Activated CD4-positive, alpha-beta memory T cell treated with anti-CD3 and anti-CD28 coated beads, Interleukin-2, amount 10 ng/mL, durations not matched to agents 7 days and 5 days (primary cell): ENCODE measurements at regions not wholly inside any gene's neighbourhood (a gene's known extent, or its start where the extent isn't known, plus 50 kb on each side); places are given as distances from the start of the nearest gene placed in this dataset.

Experiments
- CTCF ChIA-PET: fragments of 350-600 bp; sonication (Branson Sonifier 250); formaldehyde crosslinking; loops from one replicate; lab custom pipeline; 2021; ENCODE audit warnings: antibody characterized with exemption, inconsistent platforms; lab: Charles Lee
- POLR2A ChIA-PET: fragments of 350-600 bp; sonication (Branson Sonifier 250); formaldehyde crosslinking; loops from one replicate; lab custom pipeline; 2021; ENCODE audit warnings: antibody characterized with exemption; lab: Charles Lee
- DNase-seq: peaks from one replicate; pipeline ENCODE4 v3.0.0-alpha.2; 2020
- H3K27ac Mint-ChIP-seq: one replicate; pipeline ENCODE4 v1.8.0; 2021; ENCODE audit warnings: mild to moderate bottlenecking, mixed read lengths
- H3K27me3 Mint-ChIP-seq: one replicate; pipeline ENCODE4 v1.8.0; 2021; ENCODE audit warnings: mixed read lengths
- H3K36me3 Mint-ChIP-seq: one replicate; pipeline ENCODE4 v1.8.0; 2021; ENCODE audit warnings: low read depth, mixed read lengths
- H3K4me1 Mint-ChIP-seq: one replicate; pipeline ENCODE4 v1.8.0; 2021; ENCODE audit warnings: mixed read lengths
- H3K4me3 Mint-ChIP-seq: one replicate; pipeline ENCODE4 v1.8.0; 2021; ENCODE audit warnings: mild to moderate bottlenecking, mixed read lengths
- H3K9me3 Mint-ChIP-seq: one replicate; pipeline ENCODE4 v1.8.0; 2021; ENCODE audit warnings: mixed read lengths

- H3K27ac Mint-ChIP-seq = no peak overlapping the region
- no peaks in the 10 kb centered on the region for H3K27me3 Mint-ChIP-seq
- CTCF ChIA-PET = no interaction called here
- H3K9me3 Mint-ChIP-seq = peaks cover 2% of the 10 kb centered on the region
- H3K36me3 Mint-ChIP-seq = no peaks in the 10 kb centered on the region
- H3K4me3 Mint-ChIP-seq = no peak overlapping the region
- H3K4me1 Mint-ChIP-seq = no peaks in the 10 kb centered on the region
- POLR2A ChIA-PET = no interaction called here
- DNase-seq = no peak
Measured at GRCh38 chr21:27838573-27838972, 871.7 kb upstream of the ADAMTS5 start.

GRCh38 chr21:27837936-27838335, 871.0 kb upstream of the ADAMTS5 start:
- H3K4me1 Mint-ChIP-seq = no peaks in the 10 kb centered on the region
- H3K27me3 Mint-ChIP-seq = no peaks in the 10 kb centered on the region
- ChIA-PET CTCF (no interaction called here), POLR2A (no interaction called here)
- H3K27ac Mint-ChIP-seq = no peak overlapping the region
- no peaks in the 10 kb centered on the region for H3K9me3 Mint-ChIP-seq
- H3K4me3 Mint-ChIP-seq = no peak overlapping the region
- H3K36me3 Mint-ChIP-seq = no peaks in the 10 kb centered on the region
- DNase-seq = no peak

- Mint-ChIP-seq H3K9me3 (peaks cover 10% of the 10 kb centered on the region), H3K36me3 (no peaks in the 10 kb centered on the region), H3K27me3 (no peaks in the 10 kb centered on the region), H3K27ac (no peak overlapping the region), H3K4me1 (no peaks in the 10 kb centered on the region), H3K4me3 (no peak overlapping the region)
- POLR2A ChIA-PET = no interaction called here
- no peak for DNase-seq
- CTCF ChIA-PET = no interaction called here
Measured at GRCh38 chr21:27833298-27833697, 866.4 kb upstream of the ADAMTS5 start.

- Mint-ChIP-seq H3K4me3 (no peak overlapping the region), H3K36me3 (no peaks in the 10 kb centered on the region), H3K4me1 (no peaks in the 10 kb centered on the region), H3K27me3 (no peaks in the 10 kb centered on the region), H3K27ac (no peak overlapping the region), H3K9me3 (peaks cover 13% of the 10 kb centered on the region)
- CTCF ChIA-PET = no interaction called here
- POLR2A ChIA-PET = no interaction called here
- DNase-seq = no peak
Measured at GRCh38 chr21:27831816-27832569, 865.1 kb upstream of the ADAMTS5 start.

- Mint-ChIP-seq H3K27ac (no peak overlapping the region), H3K36me3 (no peaks in the 10 kb centered on the region), H3K27me3 (no peaks in the 10 kb centered on the region), H3K9me3 (peaks cover 16% of the 10 kb centered on the region), H3K4me3 (no peak overlapping the region), H3K4me1 (no peaks in the 10 kb centered on the region)
- ChIA-PET CTCF (no interaction called here), POLR2A (no interaction called here)
- DNase-seq = no peak
Measured at GRCh38 chr21:27831177-27831576, 864.3 kb upstream of the ADAMTS5 start.

- ChIA-PET POLR2A (no interaction called here), CTCF (no interaction called here)
- H3K27me3 Mint-ChIP-seq = no peaks in the 10 kb centered on the region
- no peak for DNase-seq
- no peak overlapping the region for H3K27ac Mint-ChIP-seq
- peaks cover 22% of the 10 kb centered on the region for H3K9me3 Mint-ChIP-seq
- H3K36me3 Mint-ChIP-seq = no peaks in the 10 kb centered on the region
- no peaks in the 10 kb centered on the region for H3K4me1 Mint-ChIP-seq
- no peak overlapping the region for H3K4me3 Mint-ChIP-seq
Measured at GRCh38 chr21:27827972-27828371, 861.1 kb upstream of the ADAMTS5 start.

GRCh38 chr21:27825035-27825434, 858.1 kb upstream of the ADAMTS5 start:
- Mint-ChIP-seq H3K27me3 (no peaks in the 10 kb centered on the region), H3K36me3 (no peaks in the 10 kb centered on the region), H3K27ac (no peak overlapping the region), H3K4me1 (no peaks in the 10 kb centered on the region), H3K9me3 (peaks cover 14% of the 10 kb centered on the region), H3K4me3 (no peak overlapping the region)
- no peak for DNase-seq
- ChIA-PET CTCF (no interaction called here), POLR2A (no interaction called here)

- Mint-ChIP-seq H3K4me3 (no peak overlapping the region), H3K4me1 (no peaks in the 10 kb centered on the region), H3K27ac (no peak overlapping the region), H3K36me3 (no peaks in the 10 kb centered on the region), H3K9me3 (peaks cover 14% of the 10 kb centered on the region), H3K27me3 (no peaks in the 10 kb centered on the region)
- DNase-seq = no peak
- ChIA-PET POLR2A (no interaction called here), CTCF (no interaction called here)
Measured at GRCh38 chr21:27823652-27824201, 856.8 kb upstream of the ADAMTS5 start.

GRCh38 chr21:27820342-27820741, 853.5 kb upstream of the ADAMTS5 start:
- H3K36me3 Mint-ChIP-seq = no peaks in the 10 kb centered on the region
- CTCF ChIA-PET = interaction anchor here (0.6 kb wide), 1 partner anchor 41 kb away, joined by 3 read pairs; no protein-coding TSS in a partner anchor

GRCh38 chr21:27819299-27819698, 852.4 kb upstream of the ADAMTS5 start:
- no peak overlapping the region for H3K4me3 Mint-ChIP-seq
- ChIA-PET CTCF (no interaction called here), POLR2A (no interaction called here)
- H3K27ac Mint-ChIP-seq = no peak overlapping the region
- H3K9me3 Mint-ChIP-seq = no peaks in the 10 kb centered on the region
- H3K36me3 Mint-ChIP-seq = no peaks in the 10 kb centered on the region
- no peak for DNase-seq
- H3K4me1 Mint-ChIP-seq = no peaks in the 10 kb centered on the region
- H3K27me3 Mint-ChIP-seq = no peaks in the 10 kb centered on the region

More at GRCh38 chr21:27820342-27820741, 853.5 kb upstream of the ADAMTS5 start:
- Mint-ChIP-seq H3K27ac (no peak overlapping the region), H3K4me1 (no peaks in the 10 kb centered on the region), H3K4me3 (no peak overlapping the region), H3K27me3 (no peaks in the 10 kb centered on the region), H3K9me3 (no peaks in the 10 kb centered on the region)
- POLR2A ChIA-PET = no interaction called here
- no peak for DNase-seq

GRCh38 chr21:27818847-27819246, 852.0 kb upstream of the ADAMTS5 start:
- ChIA-PET CTCF (no interaction called here), POLR2A (no interaction called here)
- no peak overlapping the region for H3K4me3 Mint-ChIP-seq
- no peaks in the 10 kb centered on the region for H3K9me3 Mint-ChIP-seq
- no peaks in the 10 kb centered on the region for H3K36me3 Mint-ChIP-seq
- no peak for DNase-seq
- no peak overlapping the region for H3K27ac Mint-ChIP-seq
- H3K27me3 Mint-ChIP-seq = no peaks in the 10 kb centered on the region
- no peaks in the 10 kb centered on the region for H3K4me1 Mint-ChIP-seq

- Mint-ChIP-seq H3K27ac (no peak overlapping the region), H3K36me3 (no peaks in the 10 kb centered on the region), H3K4me1 (no peaks in the 10 kb centered on the region), H3K4me3 (no peak overlapping the region), H3K27me3 (no peaks in the 10 kb centered on the region), H3K9me3 (no peaks in the 10 kb centered on the region)
- ChIA-PET POLR2A (no interaction called here), CTCF (no interaction called here)
- DNase-seq = no peak
Measured at GRCh38 chr21:27817902-27818623, 851.2 kb upstream of the ADAMTS5 start.

- Mint-ChIP-seq H3K4me3 (no peak overlapping the region), H3K9me3 (no peaks in the 10 kb centered on the region), H3K36me3 (no peaks in the 10 kb centered on the region), H3K4me1 (no peaks in the 10 kb centered on the region), H3K27ac (no peak overlapping the region), H3K27me3 (no peaks in the 10 kb centered on the region)
- ChIA-PET POLR2A (no interaction called here), CTCF (no interaction called here)
- no peak for DNase-seq
Measured at GRCh38 chr21:27817074-27817473, 850.2 kb upstream of the ADAMTS5 start.
